GM12878 (cell line): ENCODE measurements at regions not wholly inside any gene's neighbourhood (a gene's known extent, or its start where the extent isn't known, plus 50 kb on each side); places are given as distances from the start of the nearest gene placed in this dataset.

ENCODE experiments used
- ATAC-seq: fragments of 200-7000 bp; cut with Tn5 transposase; 3 replicates; pipeline ENCODE4 v1.9.1; 2020; ENCODE audit warnings: mild to moderate bottlenecking, moderate library complexity
- BruUV-seq: library from RNA; stranded (reverse); fragments of 400-500 nt; replicated peaks from 2 replicates; lab custom pipeline; 2021; lab: Mats Ljungman, UMichigan
- CTCF ChIA-PET: fragments of 300-600 bp; sonication (Branson Sonifier 250); formaldehyde crosslinking; extraction: SDS; loops from one replicate; lab custom pipeline; 2021; ENCODE audit warnings: inconsistent platforms; lab: Yijun Ruan, JAX
- POLR2A ChIA-PET: fragments of 350-600 bp; formaldehyde crosslinking; extraction: SDS; loops from one replicate; lab custom pipeline; 2021; ENCODE audit warnings: inconsistent platforms; lab: Charles Lee
- RAD21 ChIA-PET: fragments of 300-600 bp; sonication (Branson Sonifier 250); formaldehyde crosslinking; loops from one replicate; lab custom pipeline; 2023; ENCODE audit warnings: antibody characterized with exemption; ENCODE audit not compliant: unreplicated experiment; lab: Charles Lee
- SMC1A ChIA-PET: fragments of 300-600 bp; sonication (Branson Sonifier 250); formaldehyde crosslinking; loops from one replicate; lab custom pipeline; 2023; ENCODE audit not compliant: unreplicated experiment, uncharacterized antibody; lab: Charles Lee
- DNase-seq: peaks from one replicate; pipeline ENCODE4 v3.0.0-alpha.2; 2011; ENCODE audit warnings: low read depth, low spot score
- FAIRE-seq: peaks from 3 replicates; lab custom pipeline; 2011; peaks lifted over from hg19 to GRCh38; lab: Jason Lieb, UNC
- H2AFZ ChIP-seq: 2 replicates; pipeline ENCODE4 v1.6.0; 2011; ENCODE audit warnings: low read depth, low read length, control low read depth; ENCODE audit not compliant: control insufficient read depth
- H3K27ac ChIP-seq: 2 replicates; pipeline ENCODE4 v1.5.1; 2011; ENCODE audit warnings: control low read depth; ENCODE audit not compliant: control insufficient read depth, insufficient read depth
- H3K27me3 ChIP-seq, 2 experiments: replicated peaks in 1 of 2; 2 replicates each; pipeline versions ENCODE4 v1.6.0 to v1.6.1; 2011; ENCODE audit warnings: low read length in 1 of 2; ENCODE audit not compliant: control insufficient read depth in 2 of 2, insufficient read depth in 2 of 2
- H3K36me3 ChIP-seq, 2 experiments: 2 replicates each; pipeline ENCODE4 v1.5.1; 2011; ENCODE audit warnings: low read length in 1 of 2; ENCODE audit not compliant: control insufficient read depth in 2 of 2, insufficient read depth in 2 of 2
- H3K4me1 ChIP-seq: 2 replicates; pipeline ENCODE4 v1.6.1; 2011; ENCODE audit warnings: mild to moderate bottlenecking, low read length, moderate library complexity, mixed read lengths; ENCODE audit not compliant: control insufficient read depth, insufficient read depth
- H3K4me2 ChIP-seq: 2 replicates; pipeline ENCODE4 v1.6.0; 2011; ENCODE audit warnings: control low read depth; ENCODE audit not compliant: control insufficient read depth, insufficient read depth
- H3K4me3 ChIP-seq: fragments of 200-600 bp; sonication (generic); 2 replicates; pipeline ENCODE4 v1.5.1; 2016
- H3K79me2 ChIP-seq: 2 replicates; pipeline ENCODE4 v1.6.0; 2011; ENCODE audit warnings: low read length; ENCODE audit not compliant: control insufficient read depth, insufficient read depth
- H3K9ac ChIP-seq: 2 replicates; pipeline ENCODE4 v1.8.0; 2011; ENCODE audit warnings: low read length, control low read depth, mixed read lengths; ENCODE audit not compliant: control insufficient read depth, insufficient read depth
- H3K9me3 ChIP-seq: replicated peaks from 3 replicates; pipeline ENCODE4 v1.5.1; 2011; ENCODE audit warnings: mild to moderate bottlenecking, low read length; ENCODE audit not compliant: control insufficient read depth, insufficient read depth
- H4K20me1 ChIP-seq: 2 replicates; pipeline ENCODE4 v1.6.0; 2011; ENCODE audit not compliant: control insufficient read depth, insufficient read depth
- BRCA1 ChIP-seq: IDR thresholded peaks from 2 replicates; pipeline ENCODE4 v1.6.1; 2011; ENCODE audit warnings: low read depth, low read length, improper control_type of control experiment
- E4F1 ChIP-seq: fragments of 450-650 bp; IDR thresholded peaks from 2 replicates; pipeline ENCODE4 v1.6.1; 2018; ENCODE audit warnings: borderline replicate concordance, mild to moderate bottlenecking; ENCODE audit not compliant: partially characterized antibody
- EP300 ChIP-seq, 2 experiments: fragments of 150-350 bp in 1 of 2; IDR thresholded peaks; 2 replicates each; pipeline ENCODE4 v1.6.1; 2011 to 2012; ENCODE audit warnings: low read depth in 2 of 2, low read length in 2 of 2, borderline replicate concordance in 1 of 2, improper control_type of control experiment in 1 of 2, inconsistent platforms in 1 of 2; ENCODE audit not compliant: control insufficient read depth in 1 of 2
- FOS ChIP-seq: IDR thresholded peaks from 3 replicates; pipeline ENCODE4 v1.6.1; 2011; ENCODE audit warnings: borderline replicate concordance; ENCODE audit not compliant: insufficient read length; ENCODE audit errors: extremely low read depth
- HDAC6 ChIP-seq: fragments of 200-600 bp; sonication (generic); IDR thresholded peaks from one replicate; pipeline ENCODE4 v1.8.0; 2017; ENCODE audit warnings: antibody characterized with exemption; ENCODE audit not compliant: unreplicated experiment
- NR2F1 ChIP-seq: fragments of 450-650 bp; conservative IDR thresholded peaks from 2 replicates; pipeline ENCODE4 v1.6.1; 2017; ENCODE audit warnings: mild to moderate bottlenecking
- RAD51 ChIP-seq: fragments of 450-650 bp; IDR thresholded peaks from 2 replicates; pipeline ENCODE4 v1.6.1; 2016; ENCODE audit warnings: moderate library complexity, mild to moderate bottlenecking, inconsistent platforms
- RELA ChIP-seq: fragments of 450-650 bp; IDR thresholded peaks from 2 replicates; pipeline ENCODE4 v1.8.0; 2014; ENCODE audit warnings: borderline replicate concordance; ENCODE audit not compliant: partially characterized antibody
- SREBF1 ChIP-seq: IDR thresholded peaks from 2 replicates; pipeline ENCODE4 v1.6.1; 2012; ENCODE audit warnings: mild to moderate bottlenecking, low read length
- SREBF2 ChIP-seq: IDR thresholded peaks from 2 replicates; pipeline ENCODE4 v1.6.1; 2012; ENCODE audit warnings: mild to moderate bottlenecking, low read length
- TAF1 ChIP-seq: IDR thresholded peaks from 2 replicates; pipeline ENCODE4 v1.6.1; 2011; ENCODE audit warnings: mild to moderate bottlenecking, low read depth, low read length, borderline replicate concordance
- TCF7 ChIP-seq: IDR thresholded peaks from 2 replicates; pipeline ENCODE4 v1.6.1; 2014; ENCODE audit warnings: antibody characterized with exemption, borderline replicate concordance
- YY1 ChIP-seq: IDR thresholded peaks from 2 replicates; pipeline ENCODE4 v1.6.1; 2011; ENCODE audit warnings: low read depth, mild to moderate bottlenecking, low read length
- ZNF384 ChIP-seq: IDR thresholded peaks from 2 replicates; pipeline ENCODE4 v1.6.1; 2012; ENCODE audit warnings: low read depth, mild to moderate bottlenecking, low read length, improper control_type of control experiment, borderline replicate concordance
- WGBS: methylation state at CpG from one replicate; pipeline ENCODE4 v1.1.6; 2016; ENCODE audit warnings: low lambda C conversion rate; ENCODE audit not compliant: insufficient replicate concordance, insufficient coverage; ENCODE audit errors: missing lambda C conversion rate; 5-methylcytosine and 5-hydroxymethylcytosine counted together
- in situ Hi-C: fragments of 300-500 bp; cut with MboI; formaldehyde crosslinking; loops from 9 replicates; pipeline ENCODE4 v1.14.3; 2018; ENCODE audit warnings: mixed read lengths
- intact Hi-C: fragments of 100-400 bp; cut with micrococcal nuclease; formaldehyde crosslinking; loops from one replicate; pipeline ENCODE4 v1.14.2; 2022; ENCODE audit not compliant: unreplicated experiment

GRCh38 chr6:111975466-111975865, 78.4 kb upstream of the CCN6 start:
- no peaks in the 10 kb centered on the region for H3K36me3 ChIP-seq
- H4K20me1 ChIP-seq = no peaks in the 10 kb centered on the region
- BruUV-seq = no TSS peak
- H3K27me3 ChIP-seq = no peaks in the 10 kb centered on the region
- 15% methylated on average over 6 of the region's 6 CpGs for WGBS
- SMC1A ChIA-PET = interaction anchor here (1.2 to 1.9 kb wide), 2 partner anchors 14 to 17 kb away, joined by 3 to 4 read pairs; no protein-coding TSS in a partner anchor
- H3K4me1 ChIP-seq = peaks cover 10% of the 10 kb centered on the region
- intact Hi-C loops (no loop called here), in situ Hi-C loops (no loop called here)
- CTCF ChIA-PET = interaction anchor here (1.4 kb wide), 1 partner anchor 68 kb away, joined by 4 read pairs; no protein-coding TSS in a partner anchor
- DNase-seq = no peak
- no peak for TF ChIP-seq NR2F1
- TF ChIP-seq RAD51 = no peak
- TF ChIP-seq HDAC6 = no peak
- TF ChIP-seq EP300 (IDR thresholded peaks at IDR 0.05; ENCODE audit: borderline replicate concordance in 1 of 2, control insufficient read depth in 1 of 2, low read depth in 2 of 2, low read length in 2 of 2) = no peak
- TF ChIP-seq YY1 = no peak
- no peak for TF ChIP-seq RELA
- no peak for TF ChIP-seq SREBF1
- TF ChIP-seq E4F1 = no peak
- TF ChIP-seq FOS = no peak
- no peak for TF ChIP-seq SREBF2
- TF ChIP-seq BRCA1 = no peak
- TF ChIP-seq ZNF384 = no peak
- TF ChIP-seq TAF1 = no peak
- TF ChIP-seq TCF7 = no peak
- H3K4me2 ChIP-seq = no peak overlapping the region
- no peak overlapping the region for H3K27ac ChIP-seq
- RAD21 ChIA-PET = no interaction called here
- FAIRE-seq = no peak
- H3K9ac ChIP-seq = no peak overlapping the region
- no peaks in the 10 kb centered on the region for H3K79me2 ChIP-seq
- no peak overlapping the region for H3K4me3 ChIP-seq
- no peaks in the 10 kb centered on the region; the same call in 2 of the 3 replicates for H3K9me3 ChIP-seq
- POLR2A ChIA-PET = no interaction called here
- ATAC-seq = no peak
- no peak overlapping the region for H2AFZ ChIP-seq
